DOHH2 (cell line): ENCODE measurements at regions not wholly inside any gene's neighbourhood (a gene's known extent, or its start where the extent isn't known, plus 50 kb on each side); places are given as distances from the start of the nearest gene placed in this dataset.

Experiments used
- H3F3A ChIP-seq: fragments of 200-600 bp; sonication (generic), shearing (Covaris generic); 2 replicates; pipeline ENCODE4 v1.6.0; 2016; ENCODE audit warnings: antibody characterized with exemption, mild to moderate bottlenecking; ENCODE audit not compliant: control insufficient read depth, insufficient read depth
- H3K27ac ChIP-seq: fragments of 200-600 bp; sonication (generic); 2 replicates; pipeline ENCODE4 v1.5.1; 2014; ENCODE audit warnings: low read depth, mild to moderate bottlenecking, low read length, moderate library complexity
- H3K27me3 ChIP-seq: fragments of 200-600 bp; sonication (generic); 2 replicates; pipeline ENCODE4 v1.6.1; 2014; ENCODE audit warnings: mild to moderate bottlenecking, low read length, mixed read lengths; ENCODE audit not compliant: control insufficient read depth
- H3K36me3 ChIP-seq: fragments of 200-600 bp; sonication (generic); 2 replicates; pipeline ENCODE4 v1.6.1; 2014; ENCODE audit warnings: mild to moderate bottlenecking, low read length, moderate library complexity, mixed read lengths; ENCODE audit not compliant: control insufficient read depth
- H3K4me1 ChIP-seq: fragments of 200-600 bp; sonication (generic); 2 replicates; pipeline ENCODE4 v1.6.1; 2014; ENCODE audit warnings: mild to moderate bottlenecking, low read length, mixed read lengths; ENCODE audit not compliant: control insufficient read depth
- H3K4me2 ChIP-seq: fragments of 200-600 bp; sonication (generic); 2 replicates; pipeline ENCODE4 v1.6.0; 2014; ENCODE audit warnings: mild to moderate bottlenecking, low read length, moderate library complexity
- H3K4me3 ChIP-seq: fragments of 200-600 bp; sonication (generic); 2 replicates; pipeline ENCODE4 v1.5.1; 2014; ENCODE audit warnings: mild to moderate bottlenecking, low read length, mixed read lengths
- H3K79me2 ChIP-seq: fragments of 200-600 bp; sonication (generic); 2 replicates; pipeline ENCODE4 v1.6.1; 2014; ENCODE audit warnings: mild to moderate bottlenecking, low read length, mixed read lengths; ENCODE audit not compliant: control insufficient read depth
- H3K9me2 ChIP-seq: fragments of 200-600 bp; sonication (generic); replicated peaks from 2 replicates; pipeline ENCODE4 v1.6.1; 2014; ENCODE audit warnings: mild to moderate bottlenecking, low read length, mixed read lengths; ENCODE audit not compliant: control insufficient read depth
- H3K9me3 ChIP-seq: fragments of 200-600 bp; sonication (generic); 2 replicates; pipeline ENCODE4 v1.6.1; 2014; ENCODE audit warnings: antibody characterized with exemption, low read length, mixed read lengths; ENCODE audit not compliant: control insufficient read depth, insufficient read depth
- H4K20me1 ChIP-seq: fragments of 200-600 bp; sonication (generic); 2 replicates; pipeline ENCODE4 v1.6.0; 2014; ENCODE audit warnings: low read depth, mild to moderate bottlenecking, antibody characterized with exemption, low read length, moderate library complexity; ENCODE audit not compliant: control insufficient read depth, insufficient read depth
- CTCF ChIP-seq: fragments of 200-600 bp; sonication (generic); IDR thresholded peaks from one replicate; pipeline ENCODE4 v1.5.1; 2014; ENCODE audit warnings: antibody characterized with exemption, mild to moderate bottlenecking, low read depth, low read length; ENCODE audit not compliant: poor library complexity, severe bottlenecking
- EZH2phosphoT487 ChIP-seq: fragments of 200-600 bp; sonication (generic); IDR thresholded peaks from 2 replicates; pipeline ENCODE4 v1.6.1; 2017; ENCODE audit warnings: borderline replicate concordance, mild to moderate bottlenecking, antibody characterized with exemption, low read length, moderate library complexity, mixed read lengths

GRCh38 chr15:23924686-23925085 is 237.6 kb upstream of the NDN start:
- no peak overlapping the region for H3K27ac ChIP-seq
- H3K4me1 ChIP-seq, result no peaks in the 10 kb centered on the region
- no peaks in the 10 kb centered on the region for H3K9me2 ChIP-seq
- no peaks in the 10 kb centered on the region for H3K36me3 ChIP-seq
- TF ChIP-seq EZH2phosphoT487 (no peak), CTCF (no peak)
- H3K4me3 ChIP-seq, result no peak overlapping the region
- H3K79me2 ChIP-seq, result no peaks in the 10 kb centered on the region
- no peaks in the 10 kb centered on the region for H4K20me1 ChIP-seq
- no peak overlapping the region for H3K4me2 ChIP-seq
- no peaks in the 10 kb centered on the region for H3K27me3 ChIP-seq
- peaks cover 4% of the 10 kb centered on the region; the same call in 1 of the 2 replicates for H3K9me3 ChIP-seq
- H3F3A ChIP-seq, result no peaks in the 10 kb centered on the region

GRCh38 chr15:23954931-23955330 is 267.8 kb upstream of the NDN start:
- Histone ChIP-seq H3K4me1 (no peaks in the 10 kb centered on the region), H3K4me3 (no peak overlapping the region), H3K79me2 (no peaks in the 10 kb centered on the region), H3K27ac (no peak overlapping the region), H3F3A (no peaks in the 10 kb centered on the region), H3K27me3 (no peaks in the 10 kb centered on the region), H3K36me3 (no peaks in the 10 kb centered on the region), H4K20me1 (no peaks in the 10 kb centered on the region), H3K9me2 (no peaks in the 10 kb centered on the region), H3K4me2 (no peak overlapping the region), H3K9me3 (peaks cover 9% of the 10 kb centered on the region; the same call in 1 of the 2 replicates)
- TF ChIP-seq CTCF (no peak), EZH2phosphoT487 (no peak)

- no peaks in the 10 kb centered on the region for H3K36me3 ChIP-seq
- H3K27ac ChIP-seq, result no peak overlapping the region
- no peaks in the 10 kb centered on the region for H3K9me2 ChIP-seq
- H3K4me3 ChIP-seq, result no peak overlapping the region
- H3F3A ChIP-seq, result no peaks in the 10 kb centered on the region
- H3K4me1 ChIP-seq, result no peaks in the 10 kb centered on the region
- H4K20me1 ChIP-seq, result no peaks in the 10 kb centered on the region
- no peak overlapping the region for H3K4me2 ChIP-seq
- no peaks in the 10 kb centered on the region for H3K79me2 ChIP-seq
- TF ChIP-seq EZH2phosphoT487 (no peak), CTCF (no peak)
- H3K27me3 ChIP-seq, result no peaks in the 10 kb centered on the region
- H3K9me3 ChIP-seq, result peaks cover 2% of the 10 kb centered on the region; the same call in 1 of the 2 replicates
Observed at GRCh38 chr15:23983500-23984259, 296.6 kb upstream of the NDN start.

- Histone ChIP-seq H3F3A (no peaks in the 10 kb centered on the region), H3K4me1 (no peaks in the 10 kb centered on the region), H3K4me2 (no peak overlapping the region), H3K27ac (no peak overlapping the region), H4K20me1 (no peaks in the 10 kb centered on the region), H3K27me3 (no peaks in the 10 kb centered on the region), H3K9me3 (peaks cover 3% of the 10 kb centered on the region), H3K9me2 (no peaks in the 10 kb centered on the region), H3K4me3 (no peak overlapping the region), H3K36me3 (no peaks in the 10 kb centered on the region), H3K79me2 (no peaks in the 10 kb centered on the region)
- TF ChIP-seq EZH2phosphoT487 (no peak), CTCF (no peak)
Observed at GRCh38 chr15:23994273-23994672, 307.2 kb upstream of the NDN start.
